HepG2 (cell line): ENCODE measurements at regions not wholly inside any gene's neighbourhood (a gene's known extent, or its start where the extent isn't known, plus 50 kb on each side); places are given as distances from the start of the nearest gene placed in this dataset.

Source experiments
- CENPT ChIP-seq: sonication (generic); formaldehyde crosslinking; IDR thresholded peaks from 2 replicates; pipeline ENCODE4 v1.8.0; 2022; ENCODE audit warnings: low read depth, mild to moderate bottlenecking, moderate library complexity, missing genetic modification reagents
- KIAA2018 ChIP-seq: sonication (generic); formaldehyde crosslinking; IDR thresholded peaks from 2 replicates; pipeline ENCODE4 v1.5.0; 2020; ENCODE audit warnings: mild to moderate bottlenecking, missing genetic modification reagents, borderline replicate concordance
- KLF16 ChIP-seq, 2 experiments: sonication (generic) in 1 of 2; formaldehyde crosslinking in 1 of 2; IDR thresholded peaks; 2 replicates each; pipeline versions ENCODE4 v1.6.1 to v1.8.0; 2016 to 2023; ENCODE audit warnings: missing genetic modification reagents in 2 of 2, missing compliant biosample characterization in 1 of 2
- MIXL1 ChIP-seq: IDR thresholded peaks from 2 replicates; pipeline ENCODE4 v1.6.1; 2016
- NCOA5 ChIP-seq: sonication (generic); formaldehyde crosslinking; IDR thresholded peaks from 2 replicates; pipeline ENCODE4 v1.4.0; 2020; ENCODE audit warnings: missing genetic modification reagents
- RBM39 ChIP-seq: fragments of 200-400 bp; formaldehyde crosslinking; IDR thresholded peaks from one replicate; pipeline ENCODE4 v1.6.1; 2018; ENCODE audit warnings: antibody characterized with exemption, mild to moderate bottlenecking, low read depth, low read length; ENCODE audit not compliant: poor library complexity, severe bottlenecking
- SIX4 ChIP-seq: sonication (generic); formaldehyde crosslinking; IDR thresholded peaks from 2 replicates; pipeline ENCODE4 v1.4.0; 2020; ENCODE audit warnings: missing genetic modification reagents
- SOX5 ChIP-seq: IDR thresholded peaks from 2 replicates; pipeline ENCODE4 v1.6.1; 2016; ENCODE audit warnings: borderline replicate concordance
- ZNF205 ChIP-seq: IDR thresholded peaks from 2 replicates; pipeline ENCODE4 v1.6.1; 2018; ENCODE audit warnings: missing biosample characterization, missing genetic modification reagents
- TF ChIP-seq, protein P1 (sequence below): sonication (generic); formaldehyde crosslinking; IDR thresholded peaks from 2 replicates; pipeline ENCODE4 v1.4.0; 2020; ENCODE audit warnings: missing genetic modification reagents, borderline replicate concordance
- TF ChIP-seq, protein P2 (sequence below): sonication (generic); formaldehyde crosslinking; IDR thresholded peaks from 2 replicates; pipeline ENCODE4 v1.8.0; 2022; ENCODE audit warnings: missing genetic modification reagents, mild to moderate bottlenecking, inconsistent platforms, borderline replicate concordance
- TF ChIP-seq, protein P3 (sequence below): sonication (generic); formaldehyde crosslinking; IDR thresholded peaks from 2 replicates; pipeline ENCODE4 v1.4.0; 2020; ENCODE audit warnings: mild to moderate bottlenecking, missing genetic modification reagents

DNA sequence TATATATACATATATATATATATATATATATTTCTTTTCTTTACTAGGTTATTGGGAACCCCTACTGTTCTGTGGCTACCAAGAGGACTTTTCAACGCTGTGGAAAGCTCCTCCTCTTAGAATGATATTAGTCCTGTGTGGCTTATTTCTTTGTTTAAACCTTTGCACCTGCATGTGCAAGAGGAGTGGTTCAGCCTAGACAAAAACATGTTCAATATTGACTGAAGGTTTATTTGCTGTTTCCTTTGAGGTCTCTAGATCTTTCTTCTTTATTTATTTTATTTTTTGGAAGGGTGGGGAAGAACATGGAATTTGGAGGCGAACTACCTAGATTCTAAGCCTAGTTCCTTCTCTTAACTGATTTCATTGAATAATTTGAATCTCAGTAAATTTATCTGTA lies 118.1 kb downstream of the GNAT3 start (continued):
- TF ChIP-seq, protein P1, sequence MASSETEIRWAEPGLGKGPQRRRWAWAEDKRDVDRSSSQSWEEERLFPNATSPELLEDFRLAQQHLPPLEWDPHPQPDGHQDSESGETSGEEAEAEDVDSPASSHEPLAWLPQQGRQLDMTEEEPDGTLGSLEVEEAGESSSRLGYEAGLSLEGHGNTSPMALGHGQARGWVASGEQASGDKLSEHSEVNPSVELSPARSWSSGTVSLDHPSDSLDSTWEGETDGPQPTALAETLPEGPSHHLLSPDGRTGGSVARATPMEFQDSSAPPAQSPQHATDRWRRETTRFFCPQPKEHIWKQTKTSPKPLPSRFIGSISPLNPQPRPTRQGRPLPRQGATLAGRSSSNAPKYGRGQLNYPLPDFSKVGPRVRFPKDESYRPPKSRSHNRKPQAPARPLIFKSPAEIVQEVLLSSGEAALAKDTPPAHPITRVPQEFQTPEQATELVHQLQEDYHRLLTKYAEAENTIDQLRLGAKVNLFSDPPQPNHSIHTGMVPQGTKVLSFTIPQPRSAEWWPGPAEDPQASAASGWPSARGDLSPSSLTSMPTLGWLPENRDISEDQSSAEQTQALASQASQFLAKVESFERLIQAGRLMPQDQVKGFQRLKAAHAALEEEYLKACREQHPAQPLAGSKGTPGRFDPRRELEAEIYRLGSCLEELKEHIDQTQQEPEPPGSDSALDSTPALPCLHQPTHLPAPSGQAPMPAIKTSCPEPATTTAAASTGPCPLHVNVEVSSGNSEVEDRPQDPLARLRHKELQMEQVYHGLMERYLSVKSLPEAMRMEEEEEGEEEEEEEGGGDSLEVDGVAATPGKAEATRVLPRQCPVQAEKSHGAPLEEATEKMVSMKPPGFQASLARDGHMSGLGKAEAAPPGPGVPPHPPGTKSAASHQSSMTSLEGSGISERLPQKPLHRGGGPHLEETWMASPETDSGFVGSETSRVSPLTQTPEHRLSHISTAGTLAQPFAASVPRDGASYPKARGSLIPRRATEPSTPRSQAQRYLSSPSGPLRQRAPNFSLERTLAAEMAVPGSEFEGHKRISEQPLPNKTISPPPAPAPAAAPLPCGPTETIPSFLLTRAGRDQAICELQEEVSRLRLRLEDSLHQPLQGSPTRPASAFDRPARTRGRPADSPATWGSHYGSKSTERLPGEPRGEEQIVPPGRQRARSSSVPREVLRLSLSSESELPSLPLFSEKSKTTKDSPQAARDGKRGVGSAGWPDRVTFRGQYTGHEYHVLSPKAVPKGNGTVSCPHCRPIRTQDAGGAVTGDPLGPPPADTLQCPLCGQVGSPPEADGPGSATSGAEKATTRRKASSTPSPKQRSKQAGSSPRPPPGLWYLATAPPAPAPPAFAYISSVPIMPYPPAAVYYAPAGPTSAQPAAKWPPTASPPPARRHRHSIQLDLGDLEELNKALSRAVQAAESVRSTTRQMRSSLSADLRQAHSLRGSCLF (CRISPR knock-in tag), result no peak
- TF ChIP-seq KIAA2018 (CRISPR knock-in tag), result no peak
- TF ChIP-seq, protein P2, sequence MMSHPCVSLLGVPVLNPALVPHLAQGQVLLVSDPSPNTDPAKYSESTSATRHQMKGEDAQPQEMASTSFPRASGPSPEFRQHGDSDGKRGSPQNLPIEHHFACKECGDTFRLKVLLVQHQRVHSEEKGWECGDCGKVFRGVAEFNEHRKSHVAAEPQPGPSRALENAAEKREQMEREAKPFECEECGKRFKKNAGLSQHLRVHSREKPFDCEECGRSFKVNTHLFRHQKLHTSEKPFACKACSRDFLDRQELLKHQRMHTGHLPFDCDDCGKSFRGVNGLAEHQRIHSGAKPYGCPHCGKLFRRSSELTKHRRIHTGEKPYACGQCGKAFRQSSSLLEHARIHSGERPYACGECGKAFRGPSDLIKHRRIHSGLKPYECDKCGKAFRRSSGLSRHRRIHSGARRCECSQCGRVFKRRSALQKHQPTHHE (CRISPR knock-in tag), result no peak
- TF ChIP-seq, protein P3, sequence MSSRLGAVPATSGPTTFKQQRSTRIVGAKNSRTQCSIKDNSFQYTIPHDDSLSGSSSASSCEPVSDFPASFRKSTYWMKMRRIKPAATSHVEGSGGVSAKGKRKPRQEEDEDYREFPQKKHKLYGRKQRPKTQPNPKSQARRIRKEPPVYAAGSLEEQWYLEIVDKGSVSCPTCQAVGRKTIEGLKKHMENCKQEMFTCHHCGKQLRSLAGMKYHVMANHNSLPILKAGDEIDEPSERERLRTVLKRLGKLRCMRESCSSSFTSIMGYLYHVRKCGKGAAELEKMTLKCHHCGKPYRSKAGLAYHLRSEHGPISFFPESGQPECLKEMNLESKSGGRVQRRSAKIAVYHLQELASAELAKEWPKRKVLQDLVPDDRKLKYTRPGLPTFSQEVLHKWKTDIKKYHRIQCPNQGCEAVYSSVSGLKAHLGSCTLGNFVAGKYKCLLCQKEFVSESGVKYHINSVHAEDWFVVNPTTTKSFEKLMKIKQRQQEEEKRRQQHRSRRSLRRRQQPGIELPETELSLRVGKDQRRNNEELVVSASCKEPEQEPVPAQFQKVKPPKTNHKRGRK (CRISPR knock-in tag), result no peak
- TF ChIP-seq NCOA5 (CRISPR knock-in tag), result no peak
- peak; percentile 74; the same call in 1 of the 2 replicates for TF ChIP-seq SOX5 (CRISPR knock-in tag)
- TF ChIP-seq CENPT (CRISPR knock-in tag), result no peak
- TF ChIP-seq KLF16 (CRISPR knock-in tag; IDR thresholded peaks at IDR 0.05), result no peak
- TF ChIP-seq SIX4, result no peak
- no peak for TF ChIP-seq MIXL1 (CRISPR knock-in tag)
- TF ChIP-seq RBM39, result no peak
- TF ChIP-seq ZNF205 (CRISPR knock-in tag), result no peak
